BE2C (cell line): ENCODE measurements at regions not wholly inside any gene's neighbourhood (a gene's known extent, or its start where the extent isn't known, plus 50 kb on each side); places are given as distances from the start of the nearest gene placed in this dataset.

Source experiments
- DNase-seq: peaks from one replicate; pipeline ENCODE4 v3.0.0-alpha.2; 2020
- H3K27me3 ChIP-seq: fragments of 250-450 bp; sonication (Bioruptor Pico); 2 replicates; pipeline ENCODE4 v1.5.1; 2020; ENCODE audit warnings: mild to moderate bottlenecking
- H3K36me3 ChIP-seq: fragments of 250-450 bp; sonication (Bioruptor Pico); 2 replicates; pipeline ENCODE4 v1.5.1; 2020; ENCODE audit warnings: mild to moderate bottlenecking
- H3K4me1 ChIP-seq: fragments of 250-450 bp; sonication (Bioruptor Pico); 2 replicates; pipeline ENCODE4 v1.5.1; 2020
- H3K4me3 ChIP-seq: 2 replicates; pipeline ENCODE4 v1.5.1; 2011; ENCODE audit warnings: low read depth, low read length
- H3K9me3 ChIP-seq: fragments of 250-450 bp; sonication (Bioruptor Pico); 2 replicates; pipeline ENCODE4 v1.5.1; 2020
- TF ChIP-seq, protein P1 (sequence below): IDR thresholded peaks from 2 replicates; pipeline ENCODE4 v1.5.1; 2012; ENCODE audit warnings: mild to moderate bottlenecking, low read depth, low read length

- Histone ChIP-seq H3K9me3 (no peaks in the 10 kb centered on the region), H3K4me3 (no peak overlapping the region), H3K4me1 (no peaks in the 10 kb centered on the region), H3K36me3 (no peaks in the 10 kb centered on the region), H3K27me3 (no peaks in the 10 kb centered on the region; the same call in 1 of the 2 replicates)
- TF ChIP-seq, protein P1, sequence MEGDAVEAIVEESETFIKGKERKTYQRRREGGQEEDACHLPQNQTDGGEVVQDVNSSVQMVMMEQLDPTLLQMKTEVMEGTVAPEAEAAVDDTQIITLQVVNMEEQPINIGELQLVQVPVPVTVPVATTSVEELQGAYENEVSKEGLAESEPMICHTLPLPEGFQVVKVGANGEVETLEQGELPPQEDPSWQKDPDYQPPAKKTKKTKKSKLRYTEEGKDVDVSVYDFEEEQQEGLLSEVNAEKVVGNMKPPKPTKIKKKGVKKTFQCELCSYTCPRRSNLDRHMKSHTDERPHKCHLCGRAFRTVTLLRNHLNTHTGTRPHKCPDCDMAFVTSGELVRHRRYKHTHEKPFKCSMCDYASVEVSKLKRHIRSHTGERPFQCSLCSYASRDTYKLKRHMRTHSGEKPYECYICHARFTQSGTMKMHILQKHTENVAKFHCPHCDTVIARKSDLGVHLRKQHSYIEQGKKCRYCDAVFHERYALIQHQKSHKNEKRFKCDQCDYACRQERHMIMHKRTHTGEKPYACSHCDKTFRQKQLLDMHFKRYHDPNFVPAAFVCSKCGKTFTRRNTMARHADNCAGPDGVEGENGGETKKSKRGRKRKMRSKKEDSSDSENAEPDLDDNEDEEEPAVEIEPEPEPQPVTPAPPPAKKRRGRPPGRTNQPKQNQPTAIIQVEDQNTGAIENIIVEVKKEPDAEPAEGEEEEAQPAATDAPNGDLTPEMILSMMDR: no peak
- no peak for DNase-seq
Observed at GRCh38 chr11:82639251-82639650, 94.4 kb downstream of the FAM181B start.

- no peak for DNase-seq
- Histone ChIP-seq H3K4me1 (no peaks in the 10 kb centered on the region), H3K36me3 (no peaks in the 10 kb centered on the region), H3K27me3 (no peaks in the 10 kb centered on the region; the same call in 1 of the 2 replicates), H3K4me3 (no peak overlapping the region), H3K9me3 (no peaks in the 10 kb centered on the region)
- TF ChIP-seq, protein P1: no peak
Observed at GRCh38 chr11:82636615-82637014, 97.0 kb downstream of the FAM181B start.

DNA sequence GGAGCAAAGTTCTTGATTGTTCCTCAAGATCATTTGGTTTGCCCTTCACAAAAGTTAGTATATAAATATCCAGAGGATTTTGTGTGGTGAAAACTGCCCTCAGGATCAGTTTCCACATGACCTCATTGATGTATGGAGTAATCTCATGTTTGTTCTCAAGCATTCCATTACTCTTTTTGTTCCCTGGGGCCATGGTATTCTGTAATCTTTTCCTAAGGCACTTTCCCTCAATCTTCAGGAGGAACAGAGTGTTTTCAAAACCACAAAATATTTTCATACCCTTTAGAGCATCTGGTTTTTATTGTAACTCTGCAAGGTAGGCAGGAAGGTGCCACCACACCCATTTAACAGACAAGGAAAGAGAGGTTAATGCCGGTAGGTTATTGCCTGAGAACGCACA lies 99.6 kb downstream of the FAM181B start:
- TF ChIP-seq, protein P1: no peak
- Histone ChIP-seq H3K4me3 (no peak overlapping the region), H3K4me1 (no peaks in the 10 kb centered on the region), H3K27me3 (no peaks in the 10 kb centered on the region; the same call in 1 of the 2 replicates), H3K36me3 (no peaks in the 10 kb centered on the region), H3K9me3 (no peaks in the 10 kb centered on the region)
- DNase-seq: no peak

GRCh38 chr11:82631722-82632630 lies 101.7 kb downstream of the FAM181B start:
- H3K27me3 ChIP-seq: no peaks in the 10 kb centered on the region
- TF ChIP-seq, protein P1: no peak
- no peak for DNase-seq
- H3K9me3 ChIP-seq: no peaks in the 10 kb centered on the region
- H3K4me3 ChIP-seq: no peak overlapping the region
- H3K4me1 ChIP-seq: no peaks in the 10 kb centered on the region
- no peaks in the 10 kb centered on the region for H3K36me3 ChIP-seq

- Histone ChIP-seq H3K4me3 (no peak overlapping the region), H3K4me1 (no peaks in the 10 kb centered on the region), H3K36me3 (no peaks in the 10 kb centered on the region), H3K27me3 (no peaks in the 10 kb centered on the region), H3K9me3 (no peaks in the 10 kb centered on the region)
- DNase-seq: no peak
- TF ChIP-seq, protein P1: no peak
Observed at GRCh38 chr11:82610671-82611070, 123.0 kb downstream of the FAM181B start.

GRCh38 chr11:82606738-82607137 lies 126.9 kb downstream of the FAM181B start:
- no peaks in the 10 kb centered on the region for H3K36me3 ChIP-seq

More at GRCh38 chr11:82606738-82607137, 126.9 kb downstream of the FAM181B start:
- TF ChIP-seq, protein P1: no peak
- no peak overlapping the region for H3K4me3 ChIP-seq
- peaks cover 3% of the 10 kb centered on the region; the same call in 1 of the 2 replicates for H3K27me3 ChIP-seq
- H3K9me3 ChIP-seq: no peaks in the 10 kb centered on the region
- H3K4me1 ChIP-seq: no peaks in the 10 kb centered on the region
- no peak for DNase-seq
